GM19395 (cell line): ENCODE measurements at regions not wholly inside any gene's neighbourhood (a gene's known extent, or its start where the extent isn't known, plus 50 kb on each side); places are given as distances from the start of the nearest gene placed in this dataset.
"Not testable (repeated sequence)": the region's sequence is repeated elsewhere in the genome, so short reads cannot be mapped to it uniquely, and the experiment has no call there.

Source experiments
- ATAC-seq: cut with Tn5 transposase; IDR thresholded peaks from one replicate; pipeline ENCODE4 v1.9.1; 2021; ENCODE audit warnings: mild to moderate bottlenecking, moderate library complexity; ENCODE audit not compliant: unreplicated experiment

DNA sequence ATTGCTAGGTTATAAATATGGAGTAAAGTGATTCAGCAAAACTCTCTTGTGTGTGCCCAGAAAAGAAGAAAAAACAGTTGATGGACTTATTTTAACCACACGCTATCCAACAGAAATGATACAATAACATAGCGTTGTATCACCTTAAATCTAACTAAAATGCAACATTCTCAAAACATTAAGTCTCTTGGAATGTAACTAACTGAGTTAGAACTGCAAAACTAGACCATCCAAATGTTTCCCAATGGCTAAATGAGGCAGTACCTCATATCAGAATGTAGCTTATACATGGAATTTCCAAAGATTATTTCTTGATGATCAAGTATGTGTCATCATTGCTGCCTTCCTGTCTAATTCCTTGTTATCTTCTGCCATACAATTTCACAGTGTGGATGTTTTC lies 187.9 kb downstream of the CNTN3 start:
- no peak for ATAC-seq

DNA sequence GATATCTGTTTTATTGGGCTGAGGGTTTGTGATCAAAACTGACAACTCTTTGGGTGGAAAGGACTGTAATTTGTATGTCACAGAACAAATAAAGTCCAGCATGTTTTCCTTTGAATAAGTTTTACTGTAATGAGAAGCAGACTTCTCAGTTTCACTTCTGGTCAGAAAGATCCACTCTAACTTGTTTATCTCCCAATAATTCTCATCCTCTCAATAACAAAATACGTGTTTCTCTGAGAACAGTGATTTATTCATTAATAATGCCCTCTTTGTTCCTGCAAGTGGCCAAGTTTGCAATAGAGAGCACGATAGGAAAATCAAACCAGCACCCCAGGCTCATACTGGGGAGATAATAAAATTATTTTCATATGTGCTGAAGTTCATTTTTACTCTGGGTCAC lies 190.6 kb downstream of the CNTN3 start:
- no peak for ATAC-seq

DNA sequence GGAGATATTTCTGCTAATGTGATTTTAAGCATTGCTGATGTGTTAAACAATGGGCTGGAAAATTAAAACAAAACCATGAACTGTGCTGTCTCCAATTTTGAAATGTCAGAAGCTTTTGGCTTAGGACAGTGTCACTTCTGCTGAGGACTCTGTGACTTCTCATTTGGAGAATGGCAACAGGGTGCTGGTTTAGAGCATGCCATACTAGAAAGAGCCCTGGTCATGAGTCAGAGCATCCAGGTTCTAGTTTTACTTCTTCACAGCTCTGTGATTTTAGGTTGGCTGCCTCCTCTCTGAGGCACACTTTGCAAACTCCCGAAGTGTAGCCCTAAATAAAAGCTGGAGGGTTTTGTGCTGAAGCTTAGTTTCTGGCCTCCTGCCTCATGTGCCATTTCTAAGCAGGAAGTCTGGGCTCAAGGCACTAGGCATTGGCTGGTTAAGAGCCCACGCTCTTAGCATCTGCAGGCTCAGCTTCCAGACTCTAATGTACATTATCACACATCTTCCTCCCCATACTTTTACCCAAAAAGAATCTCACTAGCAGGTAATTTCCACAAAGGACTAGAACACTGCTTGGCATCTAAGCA lies 193.8 kb downstream of the CNTN3 start:
- ATAC-seq = no peak

DNA sequence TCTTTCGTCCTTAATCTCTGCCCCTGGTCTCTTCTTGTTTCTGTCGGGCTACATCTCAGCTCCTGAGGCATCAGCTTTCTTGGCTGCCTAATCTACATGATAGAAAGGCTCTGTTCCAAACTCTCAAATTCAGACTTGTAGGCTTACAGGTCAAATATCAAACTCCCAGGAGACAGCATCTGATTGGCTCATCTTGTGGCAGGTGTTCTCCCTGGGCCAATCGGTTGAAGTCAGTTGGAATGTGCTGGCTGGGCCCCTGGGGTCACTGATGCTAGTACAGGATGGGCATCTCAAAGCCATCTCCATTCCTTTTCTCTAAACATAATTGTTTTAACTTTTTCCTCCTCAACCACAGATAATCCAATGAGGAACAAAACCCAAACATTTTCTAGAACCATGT lies 198.7 kb downstream of the CNTN3 start:
- ATAC-seq = no peak

DNA sequence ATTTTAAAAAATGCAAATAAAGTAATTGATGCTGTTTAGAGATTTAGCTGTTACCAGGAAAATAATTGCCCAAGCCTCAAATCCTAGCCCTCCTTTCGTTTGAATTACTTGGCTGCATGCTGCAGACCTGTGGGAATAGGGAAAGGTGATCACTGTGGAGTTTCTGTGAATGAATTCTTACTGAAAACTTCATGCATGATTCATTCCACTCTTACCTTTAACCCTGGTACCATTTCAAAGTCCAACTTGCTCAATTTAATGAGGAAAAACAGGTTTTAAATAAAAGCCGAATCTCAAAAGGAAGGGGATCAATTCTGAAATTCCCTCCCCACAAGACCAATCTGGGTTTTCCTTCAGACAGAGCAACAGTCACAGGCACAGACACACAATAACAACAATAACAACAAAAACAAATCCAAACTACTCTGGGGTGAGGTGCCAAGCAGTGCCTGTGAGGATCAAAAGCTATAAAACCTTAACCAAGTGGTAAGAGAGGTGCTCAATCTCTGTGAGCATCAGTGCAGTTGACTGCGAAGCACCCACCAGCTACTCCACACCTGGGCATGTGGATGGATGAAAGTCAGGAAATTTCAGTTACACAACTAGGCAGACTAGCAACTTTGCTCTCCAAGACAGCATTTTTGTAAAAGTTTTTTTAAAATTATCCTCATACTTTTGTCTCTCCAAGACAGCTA lies 200.8 kb downstream of the CNTN3 start:
- no peak for ATAC-seq

DNA sequence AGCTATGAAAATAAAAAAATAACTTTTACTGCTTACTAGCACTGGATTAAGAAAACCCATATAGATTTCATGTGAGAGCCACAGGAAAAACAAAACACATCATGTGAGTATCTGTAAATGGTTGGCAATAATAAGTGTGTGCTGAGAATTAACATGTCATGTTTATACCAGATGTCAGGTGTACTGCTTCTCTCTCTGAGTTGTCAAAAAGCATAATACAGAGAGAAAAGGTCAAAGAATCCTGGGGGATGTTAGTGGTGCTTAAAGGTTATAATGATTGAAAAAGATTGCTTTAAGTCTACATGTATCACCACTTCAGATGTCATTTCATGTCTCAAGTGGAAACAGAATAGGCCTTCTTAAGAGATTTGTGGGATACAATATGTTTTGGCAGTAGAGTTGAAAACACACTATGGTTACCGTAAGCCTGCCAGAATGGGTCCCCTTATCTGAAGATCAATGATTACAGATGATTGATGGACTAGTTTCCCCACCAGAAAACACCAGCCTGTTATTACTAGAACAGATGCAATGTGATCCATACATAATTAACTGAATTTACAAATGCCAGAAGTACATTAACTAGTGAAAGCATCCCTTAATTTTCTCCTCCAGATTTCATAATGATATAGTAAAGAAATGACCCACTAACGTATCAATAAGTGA lies 204.1 kb downstream of the CNTN3 start:
- ATAC-seq = no peak

DNA sequence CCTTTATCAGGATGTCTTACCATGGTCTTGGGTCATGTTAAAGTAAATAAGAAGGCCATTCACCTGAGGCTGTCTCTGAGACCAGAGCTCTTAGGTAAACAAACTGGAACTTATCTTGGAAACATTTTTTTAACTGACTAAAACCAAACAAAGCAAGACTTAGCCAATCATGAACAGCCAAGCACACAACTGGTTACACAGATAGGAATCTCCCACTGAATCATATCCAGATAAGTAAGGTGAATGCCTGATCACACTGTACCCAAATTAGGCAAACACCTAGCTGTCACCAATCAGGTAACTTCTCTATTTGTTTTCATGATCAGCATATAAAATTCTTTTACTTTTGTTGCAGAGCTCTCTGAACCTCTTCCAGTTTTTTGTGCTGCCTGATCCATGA lies 205.4 kb downstream of the CNTN3 start:
- no peak for ATAC-seq

DNA sequence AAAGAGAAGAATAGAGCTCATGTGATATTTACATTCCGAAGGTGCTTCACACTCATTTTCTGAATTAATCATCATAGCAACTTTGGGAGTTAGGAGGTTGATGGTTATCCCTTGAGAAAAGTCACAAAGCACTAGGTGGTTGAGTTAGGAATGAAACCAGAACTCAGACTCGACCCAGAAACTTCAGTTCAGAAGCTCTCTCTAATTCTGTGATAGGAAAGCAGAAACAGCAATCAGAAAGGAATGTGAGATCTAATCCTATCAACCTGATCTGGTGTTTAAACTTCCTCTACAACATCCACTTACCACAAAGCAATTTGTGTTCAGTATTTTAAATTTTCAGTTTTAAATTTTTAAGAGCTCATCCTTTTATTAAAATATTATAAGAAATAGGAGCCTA lies 211.2 kb downstream of the CNTN3 start:
- no peak for ATAC-seq

DNA sequence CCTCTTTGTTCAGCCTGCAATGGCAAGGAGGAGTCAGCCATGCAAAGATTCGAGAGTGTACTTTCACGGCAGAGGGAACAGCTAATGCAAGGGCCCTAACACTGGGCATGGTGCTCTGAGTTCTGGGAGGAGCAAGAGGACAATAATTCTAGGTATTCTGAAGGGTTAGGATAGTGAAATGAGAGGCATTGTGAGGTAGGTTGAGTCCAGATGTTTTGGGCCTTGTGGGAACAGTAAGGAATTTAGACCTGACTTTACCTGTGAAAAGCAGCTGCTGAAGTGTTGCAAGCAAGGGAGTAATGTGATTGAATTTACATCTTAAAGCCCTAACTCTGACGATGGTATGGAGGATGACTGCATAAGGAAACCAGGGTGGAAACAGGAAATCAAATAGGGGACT lies 211.6 kb downstream of the CNTN3 start:
- ATAC-seq = no peak

DNA sequence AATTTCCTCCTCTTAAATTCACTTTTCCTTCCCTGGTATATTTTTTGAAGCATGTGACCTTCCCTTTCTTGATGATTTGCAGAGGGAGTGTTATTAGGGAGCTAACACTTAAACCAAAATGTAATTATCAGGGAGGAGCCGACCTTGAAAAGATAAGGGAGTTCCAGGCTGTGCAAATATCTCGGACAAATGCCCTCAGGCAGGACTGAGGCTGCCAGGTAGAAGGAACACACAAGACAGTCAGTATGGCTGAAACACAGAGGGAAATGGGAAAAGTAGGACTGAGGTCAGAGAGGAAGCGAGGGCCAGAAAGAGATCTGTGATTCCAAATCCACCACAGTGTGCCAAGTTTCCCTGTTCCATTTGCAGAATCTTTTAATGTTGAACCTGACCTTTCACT lies 221.0 kb downstream of the CNTN3 start:
- no peak for ATAC-seq

DNA sequence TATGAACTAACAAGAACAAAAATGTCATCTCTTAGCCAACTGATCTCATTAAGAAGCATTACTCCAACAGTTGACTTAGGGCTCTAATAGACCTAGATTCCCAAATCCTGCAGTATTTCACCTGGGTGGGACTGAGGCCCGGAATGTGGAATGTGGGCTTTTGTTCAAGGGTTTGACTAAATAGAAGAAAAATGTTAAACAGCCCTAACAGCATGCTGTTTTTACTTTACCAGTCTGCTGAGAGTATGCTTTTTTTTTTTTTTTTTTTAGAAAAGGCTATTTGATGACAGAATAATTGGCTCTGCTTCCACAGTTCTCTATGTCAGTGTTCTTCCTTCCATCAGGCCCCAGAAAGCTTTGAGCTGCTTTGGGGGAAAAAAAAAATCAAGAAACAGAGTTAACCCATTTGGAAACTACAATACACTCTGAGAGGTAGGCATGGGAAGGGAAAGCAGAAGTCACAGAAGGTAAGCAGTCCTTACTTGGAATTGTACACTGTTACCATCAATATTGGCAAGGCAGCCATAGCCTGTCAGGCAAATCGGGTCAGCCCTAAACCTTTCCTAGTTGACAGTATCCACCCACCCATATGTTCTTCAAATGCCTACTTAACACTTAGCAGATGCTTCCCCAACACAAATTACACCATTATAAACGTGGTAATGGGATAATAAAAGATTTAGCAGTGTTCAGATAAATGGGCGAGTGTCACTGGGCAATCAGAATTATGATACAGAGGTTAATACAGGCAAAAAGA lies 224.2 kb downstream of the CNTN3 start:
- no peak for ATAC-seq

DNA sequence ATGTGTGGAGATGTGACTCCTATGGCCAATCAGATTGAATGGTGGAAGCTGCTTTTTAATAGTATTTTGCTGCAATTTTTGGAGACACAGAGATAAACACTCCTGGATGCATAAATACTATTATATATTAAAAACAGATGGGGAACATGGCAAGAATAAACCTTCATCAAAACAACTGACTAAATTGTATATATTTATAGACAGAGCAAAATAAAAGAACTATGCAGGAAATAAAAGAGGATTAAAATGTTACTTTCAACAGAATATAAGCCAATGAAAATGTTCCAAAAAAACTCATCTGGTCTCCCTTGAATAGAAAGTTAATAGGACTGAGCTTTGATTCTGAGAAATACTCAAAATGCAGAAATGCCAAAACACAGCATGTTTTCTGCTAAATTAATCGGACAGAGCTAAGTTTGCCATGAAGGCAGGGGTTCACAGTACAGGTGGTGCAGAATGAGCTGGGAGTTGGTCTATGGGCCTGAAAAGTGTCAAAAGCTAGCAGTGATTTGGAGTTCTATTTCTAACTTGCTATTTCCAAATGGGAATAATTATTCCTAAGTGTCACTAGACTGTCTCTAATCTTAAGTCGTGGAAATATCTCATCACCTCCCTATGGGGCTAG lies 227.2 kb downstream of the CNTN3 start:
- no peak for ATAC-seq

DNA sequence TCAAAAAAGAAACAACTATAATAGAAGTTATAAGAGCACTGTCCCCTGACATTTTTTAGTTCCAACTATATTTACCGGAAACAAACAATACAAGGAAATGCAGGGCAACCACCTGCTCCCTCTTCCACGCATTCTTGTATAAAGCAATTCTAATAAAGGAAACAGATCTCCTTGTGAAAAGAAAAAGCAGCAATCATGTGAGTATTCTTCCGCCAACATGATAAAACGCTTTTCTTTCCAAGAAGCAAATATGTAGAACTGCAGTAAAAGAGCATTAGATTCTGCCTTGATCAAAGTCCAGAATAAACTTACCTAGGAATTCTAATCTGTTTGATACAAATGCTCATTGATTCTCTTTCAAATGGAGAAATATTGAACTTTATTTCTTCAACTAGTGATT lies 230.3 kb downstream of the CNTN3 start:
- ATAC-seq = no peak

DNA sequence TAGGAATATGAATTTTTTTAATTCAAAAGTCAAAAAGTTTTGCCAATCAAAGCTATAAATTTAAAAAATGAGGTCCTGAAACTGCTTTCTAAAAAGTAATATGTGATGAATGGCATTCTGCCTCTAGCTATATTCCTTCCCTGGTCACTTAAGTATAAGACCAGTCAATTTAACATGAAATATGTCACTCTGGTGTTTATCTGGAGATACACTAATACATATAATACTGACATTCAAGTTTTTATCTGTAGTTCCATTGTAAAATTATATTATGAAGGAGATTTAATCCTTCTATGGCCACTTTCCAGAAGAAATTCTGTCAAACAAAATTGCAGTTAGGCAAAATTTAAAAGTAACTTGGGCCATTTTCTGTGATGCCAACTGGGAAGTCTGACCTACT lies 236.8 kb downstream of the CNTN3 start:
- ATAC-seq = no peak

DNA sequence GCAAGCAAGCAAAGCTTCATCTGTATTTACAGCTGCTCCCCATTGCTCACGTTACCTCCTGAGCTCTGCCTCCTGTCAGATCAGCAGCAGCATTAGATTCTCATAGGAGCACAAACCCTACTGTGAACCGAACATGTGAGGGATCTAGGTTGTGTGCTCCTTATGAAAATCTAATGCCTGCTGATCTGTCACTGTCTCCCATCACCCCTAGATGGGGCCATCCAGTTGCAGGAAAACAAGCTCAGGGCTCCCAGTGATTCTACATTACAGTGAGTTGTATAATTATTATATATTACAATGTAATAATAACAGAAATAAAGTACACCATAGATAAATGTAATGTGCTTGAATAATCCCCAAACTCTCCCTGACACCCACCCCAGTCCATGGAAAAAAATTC lies 238.1 kb downstream of the CNTN3 start:
- not testable (repeated sequence) for ATAC-seq

DNA sequence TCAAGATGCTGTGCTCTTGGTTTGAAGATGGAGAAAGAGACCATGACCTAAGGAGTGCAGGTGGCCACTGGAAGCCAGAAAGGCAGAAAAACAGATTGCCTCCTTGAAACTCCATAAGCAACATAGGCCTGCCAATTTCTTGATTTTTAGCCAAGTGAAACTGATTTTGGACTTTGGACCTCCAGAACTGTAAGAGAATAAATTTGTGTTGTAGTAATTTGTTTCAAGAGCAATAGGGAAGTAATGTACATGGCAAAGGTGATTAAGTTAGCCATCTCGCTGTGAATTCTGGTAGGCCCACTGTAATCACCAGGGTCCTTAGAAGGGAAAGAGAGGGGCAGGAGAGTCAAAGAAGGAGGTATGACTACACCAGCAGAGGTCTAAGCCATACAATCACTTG lies 238.8 kb downstream of the CNTN3 start:
- no peak for ATAC-seq

DNA sequence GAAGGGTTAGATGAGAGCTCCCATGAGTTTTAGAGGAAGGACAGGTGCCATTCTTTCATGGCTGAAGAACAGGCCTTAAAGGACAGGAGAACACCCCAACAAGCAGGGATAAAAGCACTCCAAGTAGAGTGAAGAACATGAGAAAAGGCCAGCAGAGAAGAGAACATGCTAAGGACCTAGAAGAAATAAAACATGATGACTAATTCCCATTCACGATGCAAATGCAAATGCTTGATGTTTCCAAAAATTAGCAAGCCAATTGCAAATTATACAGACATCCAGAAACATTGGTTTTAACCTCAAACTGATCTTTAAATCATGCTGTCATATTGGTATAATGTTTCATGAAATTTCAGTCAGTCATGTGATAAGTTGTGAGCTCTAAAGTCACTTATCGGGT lies 241.7 kb downstream of the CNTN3 start:
- ATAC-seq = no peak

DNA sequence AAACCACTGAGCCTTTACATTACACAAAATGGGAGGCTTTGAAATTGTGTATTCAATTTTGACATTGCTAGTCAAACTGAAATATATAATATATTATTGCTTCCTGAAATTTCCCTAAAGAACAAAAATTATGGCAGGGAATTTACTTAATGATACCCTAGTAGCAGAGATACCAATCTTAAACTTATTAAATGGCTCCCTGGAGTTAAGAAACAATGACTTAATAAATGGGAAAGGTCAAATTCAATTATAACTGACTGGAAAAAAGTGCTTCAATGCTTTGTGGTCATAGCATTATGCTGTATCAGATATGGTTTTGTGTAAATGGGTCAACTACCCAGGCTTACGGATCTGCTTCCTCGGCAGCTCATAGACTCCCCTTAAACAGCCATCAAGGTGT lies 244.1 kb downstream of the CNTN3 start:
- ATAC-seq = no peak

DNA sequence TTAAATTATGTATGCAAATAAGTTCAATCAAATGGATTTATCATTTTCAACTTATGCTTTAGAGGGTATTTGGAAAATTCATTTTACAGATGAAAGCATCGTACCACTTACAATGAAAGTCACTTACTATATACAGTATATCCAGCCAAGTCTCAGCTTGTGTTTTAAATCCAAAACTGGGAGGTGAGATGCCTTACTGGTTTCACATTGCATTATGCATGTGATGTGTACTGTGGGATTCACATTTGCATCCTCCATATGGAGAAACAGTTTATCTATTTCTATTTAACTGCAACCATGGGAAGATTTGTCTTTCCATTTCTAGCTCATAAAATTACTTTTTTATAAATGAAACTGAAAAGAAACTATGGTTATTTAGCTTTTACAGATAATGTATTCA lies 248.1 kb downstream of the CNTN3 start:
- ATAC-seq = no peak

DNA sequence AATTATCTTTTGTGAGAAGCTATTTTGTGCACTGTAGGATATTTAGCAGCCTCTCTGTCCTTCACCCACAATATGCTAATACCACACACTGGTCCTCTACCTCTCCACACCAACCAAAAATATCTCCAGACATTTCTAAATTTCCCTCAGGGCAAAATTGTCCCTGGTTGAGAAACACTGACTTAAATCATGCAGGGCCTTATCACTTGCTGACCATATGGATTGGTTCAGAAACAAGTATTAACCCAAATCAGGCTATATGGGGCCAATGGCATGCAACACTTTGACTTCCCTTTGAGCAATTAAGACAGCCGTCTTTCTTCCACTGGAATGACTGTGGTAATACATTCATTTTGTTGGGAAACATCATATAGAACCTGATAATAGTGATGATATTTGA lies 251.1 kb downstream of the CNTN3 start:
- no peak for ATAC-seq

DNA sequence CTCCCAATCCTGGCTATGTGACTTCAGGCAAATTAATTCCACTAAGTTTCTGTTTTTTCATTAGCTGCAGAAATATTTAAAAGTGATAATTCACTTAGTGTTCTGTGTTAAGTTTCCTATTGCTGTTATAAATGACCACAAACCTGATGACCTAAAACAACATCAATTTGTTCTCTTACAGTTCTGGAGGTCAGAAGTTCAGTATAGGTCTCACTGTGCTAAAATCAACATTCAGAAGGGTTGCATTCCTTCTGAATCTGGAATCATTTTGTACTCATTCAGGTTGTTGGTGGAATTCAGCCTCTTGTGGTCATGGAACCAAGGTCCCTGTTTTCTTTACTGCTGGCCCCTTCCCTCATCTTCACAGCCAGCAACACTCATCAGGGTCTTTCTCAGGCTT lies 254.1 kb downstream of the CNTN3 start:
- ATAC-seq = no peak
